SU-DHL-6 (cell line): ENCODE measurements at regions not wholly inside any gene's neighbourhood (a gene's known extent, or its start where the extent isn't known, plus 50 kb on each side); places are given as distances from the start of the nearest gene placed in this dataset.

Source experiments
- H2AFZ ChIP-seq: fragments of 200-600 bp; sonication (generic); 2 replicates; pipeline ENCODE4 v1.6.1; 2014; ENCODE audit warnings: low read depth, mild to moderate bottlenecking, moderate library complexity, mixed read lengths, antibody characterized with exemption, low read length; ENCODE audit not compliant: severe bottlenecking
- H3F3A ChIP-seq: fragments of 200-600 bp; shearing (Covaris generic); 2 replicates; pipeline ENCODE4 v1.6.0; 2016; ENCODE audit warnings: antibody characterized with exemption, mild to moderate bottlenecking; ENCODE audit not compliant: insufficient read depth
- H3K27ac ChIP-seq: fragments of 200-600 bp; sonication (generic); 2 replicates; pipeline ENCODE4 v1.5.1; 2016; ENCODE audit warnings: low read depth, mild to moderate bottlenecking, low read length, moderate library complexity, mixed read lengths
- H3K27me3 ChIP-seq: fragments of 200-600 bp; sonication (generic), shearing (Covaris generic); 2 replicates; pipeline ENCODE4 v1.6.0; 2014; ENCODE audit warnings: mild to moderate bottlenecking, low read length
- H3K36me3 ChIP-seq: fragments of 200-600 bp; sonication (generic); 2 replicates; pipeline ENCODE4 v1.6.1; 2014; ENCODE audit warnings: mild to moderate bottlenecking, low read length, mixed read lengths
- H3K4me2 ChIP-seq: fragments of 300-600, 200-600 bp; shearing (Covaris generic), sonication (generic); 2 replicates; pipeline ENCODE4 v1.6.0; 2014; ENCODE audit warnings: low read length, low read depth, mild to moderate bottlenecking; ENCODE audit not compliant: poor library complexity, severe bottlenecking
- H3K4me3 ChIP-seq: fragments of 200-600 bp; sonication (generic); 2 replicates; pipeline ENCODE4 v1.5.1; 2014; ENCODE audit warnings: antibody characterized with exemption, low read length, mild to moderate bottlenecking, mixed read lengths; ENCODE audit not compliant: insufficient read depth, poor library complexity, severe bottlenecking
- H3K79me2 ChIP-seq: fragments of 200-600 bp; sonication (generic); 2 replicates; pipeline ENCODE4 v1.6.1; 2014; ENCODE audit warnings: mild to moderate bottlenecking, low read length, moderate library complexity; ENCODE audit not compliant: insufficient read depth
- H3K9ac ChIP-seq: fragments of 200-600 bp; sonication (generic); 2 replicates; pipeline ENCODE4 v1.7.0; 2014; ENCODE audit warnings: mild to moderate bottlenecking, low read length
- H3K9me2 ChIP-seq: fragments of 200-600 bp; sonication (generic); replicated peaks from 2 replicates; pipeline ENCODE4 v1.6.1; 2014; ENCODE audit warnings: low read length; ENCODE audit not compliant: insufficient read depth
- H3K9me3 ChIP-seq: fragments of 200-600 bp; sonication (generic); 2 replicates; pipeline ENCODE4 v1.6.1; 2014; ENCODE audit warnings: low read length, mixed read lengths; ENCODE audit not compliant: insufficient read depth
- H4K20me1 ChIP-seq: fragments of 200-600 bp; sonication (generic); 2 replicates; pipeline ENCODE4 v1.6.1; 2014; ENCODE audit warnings: low read depth, mild to moderate bottlenecking, antibody characterized with exemption, low read length, moderate library complexity, mixed read lengths
- EZH2phosphoT487 ChIP-seq: fragments of 200-600 bp; sonication (generic), shearing (Covaris generic); conservative IDR thresholded peaks from 2 replicates; pipeline ENCODE4 v1.6.1; 2018; ENCODE audit warnings: mild to moderate bottlenecking, antibody characterized with exemption, low read length, moderate library complexity, mixed read lengths
- TF ChIP-seq, protein P1 (sequence below): fragments of 200-600 bp; sonication (generic); IDR thresholded peaks from one replicate; pipeline ENCODE4 v1.5.1; 2017; ENCODE audit warnings: antibody characterized with exemption, mild to moderate bottlenecking, low read length, moderate library complexity; ENCODE audit not compliant: insufficient read depth, poor library complexity, severe bottlenecking

DNA sequence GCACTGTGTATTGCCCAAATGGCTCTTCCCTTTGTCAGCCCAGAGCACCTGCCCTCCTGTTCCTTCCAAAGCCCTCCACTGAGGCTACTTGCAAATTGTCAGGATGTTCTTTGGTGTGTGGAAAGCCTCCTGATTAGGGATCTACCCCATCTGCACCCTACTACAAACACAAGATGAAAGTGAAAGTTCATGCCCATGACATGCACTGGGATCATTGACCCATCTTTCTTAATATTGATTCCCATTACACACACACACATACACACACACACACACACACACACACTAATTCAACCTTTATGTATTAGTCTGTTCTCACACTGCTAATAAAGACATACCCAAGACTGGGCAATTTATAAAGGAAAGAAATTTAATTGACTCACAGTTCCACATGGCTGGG, 213.7 kb upstream of the IGFBP3 start:
- Histone ChIP-seq H4K20me1 (no peaks in the 10 kb centered on the region), H3K4me3 (no peak overlapping the region), H3K27me3 (no peaks in the 10 kb centered on the region), H3K79me2 (no peaks in the 10 kb centered on the region), H3K27ac (no peak overlapping the region), H3K9me2 (no peaks in the 10 kb centered on the region), H2AFZ (no peak overlapping the region), H3F3A (no peaks in the 10 kb centered on the region), H3K9me3 (no peaks in the 10 kb centered on the region), H3K9ac (no peak overlapping the region), H3K36me3 (no peaks in the 10 kb centered on the region), H3K4me2 (no peak overlapping the region)
- no peak for TF ChIP-seq EZH2phosphoT487
- TF ChIP-seq, protein P1, sequence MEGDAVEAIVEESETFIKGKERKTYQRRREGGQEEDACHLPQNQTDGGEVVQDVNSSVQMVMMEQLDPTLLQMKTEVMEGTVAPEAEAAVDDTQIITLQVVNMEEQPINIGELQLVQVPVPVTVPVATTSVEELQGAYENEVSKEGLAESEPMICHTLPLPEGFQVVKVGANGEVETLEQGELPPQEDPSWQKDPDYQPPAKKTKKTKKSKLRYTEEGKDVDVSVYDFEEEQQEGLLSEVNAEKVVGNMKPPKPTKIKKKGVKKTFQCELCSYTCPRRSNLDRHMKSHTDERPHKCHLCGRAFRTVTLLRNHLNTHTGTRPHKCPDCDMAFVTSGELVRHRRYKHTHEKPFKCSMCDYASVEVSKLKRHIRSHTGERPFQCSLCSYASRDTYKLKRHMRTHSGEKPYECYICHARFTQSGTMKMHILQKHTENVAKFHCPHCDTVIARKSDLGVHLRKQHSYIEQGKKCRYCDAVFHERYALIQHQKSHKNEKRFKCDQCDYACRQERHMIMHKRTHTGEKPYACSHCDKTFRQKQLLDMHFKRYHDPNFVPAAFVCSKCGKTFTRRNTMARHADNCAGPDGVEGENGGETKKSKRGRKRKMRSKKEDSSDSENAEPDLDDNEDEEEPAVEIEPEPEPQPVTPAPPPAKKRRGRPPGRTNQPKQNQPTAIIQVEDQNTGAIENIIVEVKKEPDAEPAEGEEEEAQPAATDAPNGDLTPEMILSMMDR, result no peak

DNA sequence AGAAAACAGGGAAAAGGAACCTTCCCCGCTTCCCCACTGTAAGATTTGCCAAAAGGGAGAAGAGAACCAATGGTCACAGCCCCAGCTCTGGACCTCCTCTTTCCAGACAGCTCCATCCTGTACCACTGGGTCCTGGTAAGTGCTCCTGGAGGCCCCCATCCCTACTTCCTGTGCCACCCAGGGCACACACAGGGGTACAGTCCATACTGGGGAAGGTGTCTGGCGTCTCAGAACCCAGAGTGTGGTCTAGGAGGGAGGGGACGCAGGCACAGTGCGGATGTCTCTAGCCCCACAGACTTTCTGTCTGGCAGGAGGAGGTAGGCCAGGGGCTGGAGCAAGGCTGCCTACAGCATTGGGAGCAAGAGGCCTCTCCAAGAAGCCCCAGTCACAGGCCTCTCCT, 213.3 kb upstream of the IGFBP3 start:
- H3K4me2 ChIP-seq, result no peak overlapping the region
- no peak overlapping the region for H3K9ac ChIP-seq
- no peaks in the 10 kb centered on the region for H3K9me2 ChIP-seq
- no peak overlapping the region for H3K27ac ChIP-seq
- H4K20me1 ChIP-seq, result no peaks in the 10 kb centered on the region
- no peaks in the 10 kb centered on the region for H3K79me2 ChIP-seq
- H3K27me3 ChIP-seq, result no peaks in the 10 kb centered on the region
- TF ChIP-seq, protein P1, result no peak
- no peak for TF ChIP-seq EZH2phosphoT487
- H3K9me3 ChIP-seq, result no peaks in the 10 kb centered on the region
- H2AFZ ChIP-seq, result no peak overlapping the region
- no peaks in the 10 kb centered on the region for H3F3A ChIP-seq
- H3K36me3 ChIP-seq, result no peaks in the 10 kb centered on the region
- H3K4me3 ChIP-seq, result no peak overlapping the region

DNA sequence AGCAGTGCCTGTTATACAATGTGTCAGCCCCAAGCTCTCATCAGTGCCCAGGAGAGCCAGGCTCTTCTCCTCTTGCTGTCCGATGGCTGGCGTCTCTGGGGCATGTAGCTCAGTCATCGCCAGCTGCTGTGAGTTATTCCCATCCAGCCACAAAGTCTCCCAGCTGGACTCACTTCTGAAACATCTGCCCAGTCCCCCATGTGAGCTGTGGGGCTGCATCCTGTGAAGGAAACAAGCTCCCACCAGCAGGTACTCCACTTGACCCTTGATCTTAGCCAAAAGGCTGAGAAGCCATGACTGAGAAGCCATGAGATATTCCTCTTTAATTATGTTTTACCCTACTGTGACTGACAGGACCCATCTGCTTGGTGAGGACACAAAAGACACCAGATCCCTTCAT, 212.7 kb upstream of the IGFBP3 start:
- Histone ChIP-seq H3K4me3 (no peak overlapping the region), H3K9me3 (no peaks in the 10 kb centered on the region), H3K4me2 (no peak overlapping the region), H3F3A (no peaks in the 10 kb centered on the region), H3K27ac (no peak overlapping the region), H3K9me2 (no peaks in the 10 kb centered on the region), H2AFZ (no peak overlapping the region), H3K79me2 (no peaks in the 10 kb centered on the region), H3K27me3 (no peaks in the 10 kb centered on the region), H3K9ac (no peak overlapping the region), H4K20me1 (no peaks in the 10 kb centered on the region), H3K36me3 (no peaks in the 10 kb centered on the region)
- no peak for TF ChIP-seq EZH2phosphoT487
- TF ChIP-seq, protein P1, result no peak

DNA sequence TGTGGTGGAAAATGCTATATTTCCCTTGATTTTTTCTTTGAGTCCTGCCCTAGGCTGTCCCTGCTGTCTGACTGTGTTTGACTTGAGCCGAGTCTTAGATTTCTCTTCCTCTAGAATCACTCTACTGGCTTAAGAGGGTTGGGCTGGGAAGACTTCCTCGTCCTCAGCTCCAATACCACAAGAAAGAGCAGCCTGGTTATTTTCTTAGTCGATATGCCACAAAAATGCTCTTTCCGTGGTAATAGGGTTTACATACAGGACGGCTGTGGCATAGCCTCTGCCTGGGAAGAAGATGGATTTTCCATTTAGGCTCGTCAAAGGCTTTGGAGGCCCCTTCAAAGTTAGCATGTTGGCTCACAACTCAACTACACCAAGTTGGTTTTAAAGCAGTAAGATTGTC, 212.0 kb upstream of the IGFBP3 start:
- no peak overlapping the region for H2AFZ ChIP-seq
- H3K4me2 ChIP-seq, result no peak overlapping the region
- no peak overlapping the region for H3K27ac ChIP-seq
- TF ChIP-seq, protein P1, result no peak
- no peaks in the 10 kb centered on the region for H4K20me1 ChIP-seq
- no peaks in the 10 kb centered on the region for H3F3A ChIP-seq
- no peaks in the 10 kb centered on the region for H3K27me3 ChIP-seq
- H3K9me3 ChIP-seq, result no peaks in the 10 kb centered on the region
- H3K9ac ChIP-seq, result no peak overlapping the region
- no peaks in the 10 kb centered on the region for H3K9me2 ChIP-seq
- no peak overlapping the region for H3K4me3 ChIP-seq
- H3K79me2 ChIP-seq, result no peaks in the 10 kb centered on the region
- H3K36me3 ChIP-seq, result no peaks in the 10 kb centered on the region
